PC-3 (cell line): ENCODE measurements at regions not wholly inside any gene's neighbourhood (a gene's known extent, or its start where the extent isn't known, plus 50 kb on each side); places are given as distances from the start of the nearest gene placed in this dataset.

Source experiments
- EZH2 ChIP-seq: fragments of 300-600 bp; sonication (generic); IDR thresholded peaks from one replicate; pipeline ENCODE4 v1.6.1; 2017; ENCODE audit warnings: antibody characterized with exemption, mild to moderate bottlenecking, low read length; ENCODE audit not compliant: unreplicated experiment
- TF ChIP-seq, protein P1 (sequence below): fragments of 300-600 bp; sonication (generic); conservative IDR thresholded peaks from 2 replicates; pipeline ENCODE4 v1.5.1; 2017; ENCODE audit warnings: antibody characterized with exemption, low read depth, mild to moderate bottlenecking, low read length

DNA sequence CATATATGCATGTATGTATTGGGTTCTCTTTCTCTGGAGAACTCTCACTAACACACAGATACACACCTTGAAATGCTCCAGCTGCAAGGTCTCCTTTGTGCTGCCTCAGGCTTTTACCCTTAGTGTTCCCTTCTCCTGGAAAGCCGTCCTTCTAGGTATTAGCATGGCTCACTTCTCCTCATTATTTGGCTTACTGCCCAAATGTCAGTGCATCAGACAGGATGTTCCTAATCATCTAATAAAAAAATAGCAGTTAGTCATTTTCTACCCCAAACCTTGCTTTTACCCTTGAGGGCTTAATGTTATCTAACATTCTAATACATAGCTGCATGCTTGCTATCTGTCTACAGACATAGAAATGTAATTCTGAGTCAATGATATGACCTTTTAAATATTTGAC lies 109.0 kb upstream of the SLC16A7 start:
- TF ChIP-seq, protein P1, sequence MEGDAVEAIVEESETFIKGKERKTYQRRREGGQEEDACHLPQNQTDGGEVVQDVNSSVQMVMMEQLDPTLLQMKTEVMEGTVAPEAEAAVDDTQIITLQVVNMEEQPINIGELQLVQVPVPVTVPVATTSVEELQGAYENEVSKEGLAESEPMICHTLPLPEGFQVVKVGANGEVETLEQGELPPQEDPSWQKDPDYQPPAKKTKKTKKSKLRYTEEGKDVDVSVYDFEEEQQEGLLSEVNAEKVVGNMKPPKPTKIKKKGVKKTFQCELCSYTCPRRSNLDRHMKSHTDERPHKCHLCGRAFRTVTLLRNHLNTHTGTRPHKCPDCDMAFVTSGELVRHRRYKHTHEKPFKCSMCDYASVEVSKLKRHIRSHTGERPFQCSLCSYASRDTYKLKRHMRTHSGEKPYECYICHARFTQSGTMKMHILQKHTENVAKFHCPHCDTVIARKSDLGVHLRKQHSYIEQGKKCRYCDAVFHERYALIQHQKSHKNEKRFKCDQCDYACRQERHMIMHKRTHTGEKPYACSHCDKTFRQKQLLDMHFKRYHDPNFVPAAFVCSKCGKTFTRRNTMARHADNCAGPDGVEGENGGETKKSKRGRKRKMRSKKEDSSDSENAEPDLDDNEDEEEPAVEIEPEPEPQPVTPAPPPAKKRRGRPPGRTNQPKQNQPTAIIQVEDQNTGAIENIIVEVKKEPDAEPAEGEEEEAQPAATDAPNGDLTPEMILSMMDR, result no peak
- TF ChIP-seq EZH2, result no peak
